ENCODE measurements at regions not wholly inside any gene's neighbourhood (a gene's known extent, or its start where the extent isn't known, plus 50 kb on each side); places are given as distances from the start of the nearest gene placed in this dataset.

GRCh38 chr16:5319799-5320198 is 222.2 kb upstream of the EEF2KMT start:
- no peak for TF ChIP-seq POLR2AphosphoS5 (IDR thresholded peaks at IDR 0.05; ENCODE audit: low read depth, low read length)
- TF ChIP-seq REST (IDR thresholded peaks at IDR 0.05; ENCODE audit: insufficient read depth in 1 of 2, low read depth in 2 of 2, low read length in 2 of 2), result no peak
- no peak for TF ChIP-seq FOXP2 (optimal IDR thresholded peaks at IDR 0.05; ENCODE audit: borderline replicate concordance, extremely low read depth, extremely low read length, insufficient read depth)
- TF ChIP-seq TAF1 (IDR thresholded peaks at IDR 0.05; ENCODE audit: borderline replicate concordance, insufficient read depth, low read length), result no peak
